GM23338 (cell line): ENCODE measurements at regions not wholly inside any gene's neighbourhood (a gene's known extent, or its start where the extent isn't known, plus 50 kb on each side); places are given as distances from the start of the nearest gene placed in this dataset.

Experiments used
- ATAC-seq: fragments of 200-7000 bp; cut with Tn5 transposase; 3 replicates; pipeline ENCODE4 v1.9.1; 2020
- DNase-seq: peaks from one replicate; pipeline ENCODE4 v3.0.0-alpha.2; 2015; ENCODE audit warnings: low spot score
- H2AFZ ChIP-seq: fragments of 200-600 bp; sonication (generic); 2 replicates; pipeline ENCODE4 v1.8.0; 2016; ENCODE audit warnings: antibody characterized with exemption, mild to moderate bottlenecking, moderate library complexity
- H3F3A ChIP-seq: fragments of 200-600 bp; sonication (generic); replicated peaks from 2 replicates; pipeline ENCODE4 v1.8.0; 2017; ENCODE audit warnings: antibody characterized with exemption, mixed run types, low read depth
- H3K27ac ChIP-seq: fragments of 200-600 bp; sonication (generic); 2 replicates; pipeline ENCODE4 v1.6.1; 2016; ENCODE audit warnings: low read depth
- H3K27me3 ChIP-seq: fragments of 200-600 bp; sonication (generic); 2 replicates; pipeline ENCODE4 v1.8.0; 2016; ENCODE audit warnings: mild to moderate bottlenecking, mixed run types, moderate library complexity; ENCODE audit not compliant: insufficient read depth
- H3K36me3 ChIP-seq: fragments of 200-600 bp; sonication (generic); 2 replicates; pipeline ENCODE4 v1.8.0; 2016; ENCODE audit warnings: mild to moderate bottlenecking; ENCODE audit not compliant: insufficient read depth
- H3K4me1 ChIP-seq: fragments of 200-600 bp; sonication (generic); 2 replicates; pipeline ENCODE4 v1.8.0; 2016; ENCODE audit warnings: mild to moderate bottlenecking, moderate library complexity; ENCODE audit not compliant: insufficient read depth
- H3K4me2 ChIP-seq: fragments of 200-600 bp; sonication (generic); 2 replicates; pipeline ENCODE4 v1.7.1; 2017; ENCODE audit warnings: mixed run types
- H3K4me3 ChIP-seq: fragments of 200-600 bp; sonication (generic); 2 replicates; pipeline ENCODE4 v1.6.1; 2016; ENCODE audit warnings: mixed run types
- H3K79me2 ChIP-seq: fragments of 200-600 bp; sonication (generic); replicated peaks from 2 replicates; pipeline ENCODE4 v1.8.0; 2017; ENCODE audit warnings: mild to moderate bottlenecking; ENCODE audit not compliant: insufficient read depth
- H3K9me2 ChIP-seq: fragments of 200-600 bp; sonication (generic); 2 replicates; pipeline ENCODE4 v1.8.0; 2017; ENCODE audit not compliant: insufficient read depth
- H4K20me1 ChIP-seq: fragments of 200-600 bp; sonication (generic); replicated peaks from 2 replicates; pipeline ENCODE4 v1.8.0; 2017; ENCODE audit warnings: mild to moderate bottlenecking; ENCODE audit not compliant: insufficient read depth
- H3K27ac Mint-ChIP-seq: 2 replicates; pipeline ENCODE4 v1.8.0; 2020; ENCODE audit warnings: inconsistent platforms, mild to moderate bottlenecking, moderate library complexity, mixed read lengths
- H3K27me3 Mint-ChIP-seq: 3 replicates; pipeline ENCODE4 v1.8.0; 2022; ENCODE audit warnings: low read depth, mild to moderate bottlenecking, moderate library complexity, mixed read lengths, inconsistent platforms; ENCODE audit not compliant: insufficient read depth, poor library complexity
- H3K36me3 Mint-ChIP-seq: 3 replicates; pipeline ENCODE4 v1.8.0; 2021; ENCODE audit warnings: low read depth, mild to moderate bottlenecking, inconsistent platforms, moderate library complexity, mixed read lengths
- H3K4me1 Mint-ChIP-seq: 3 replicates; pipeline ENCODE4 v1.8.0; 2020; ENCODE audit warnings: mild to moderate bottlenecking, inconsistent platforms, mixed read lengths
- H3K4me3 Mint-ChIP-seq: 3 replicates; pipeline ENCODE4 v1.8.0; 2021; ENCODE audit warnings: moderate library complexity, mild to moderate bottlenecking, inconsistent platforms, mixed read lengths
- H3K9me3 Mint-ChIP-seq: 3 replicates; pipeline ENCODE4 v1.8.0; 2020; ENCODE audit warnings: moderate library complexity, mild to moderate bottlenecking, inconsistent platforms, mixed read lengths
- CREB1 ChIP-seq: fragments of 250-450 bp; sonication (Bioruptor Pico); IDR thresholded peaks from 2 replicates; pipeline ENCODE4 v1.5.0; 2020; ENCODE audit warnings: low read depth, mild to moderate bottlenecking, moderate library complexity
- EZH2 ChIP-seq: fragments of 200-600 bp; sonication (generic); IDR thresholded peaks from one replicate; pipeline ENCODE4 v1.8.0; 2017; ENCODE audit warnings: antibody characterized with exemption, mild to moderate bottlenecking, low read depth; ENCODE audit not compliant: unreplicated experiment
- EZH2phosphoT487 ChIP-seq: fragments of 200-600 bp; sonication (generic); IDR thresholded peaks from one replicate; pipeline ENCODE4 v1.8.1; 2018; ENCODE audit warnings: antibody characterized with exemption; ENCODE audit not compliant: unreplicated experiment
- JUNB ChIP-seq: IDR thresholded peaks from one replicate; pipeline ENCODE4 v1.6.1; 2016; ENCODE audit warnings: antibody characterized with exemption; ENCODE audit not compliant: unreplicated experiment
- NANOG ChIP-seq: IDR thresholded peaks from 2 replicates; pipeline ENCODE4 v1.6.1; 2016; ENCODE audit warnings: antibody characterized with exemption, borderline replicate concordance
- POLR2AphosphoS5 ChIP-seq: IDR thresholded peaks from 2 replicates; pipeline ENCODE4 v1.6.1; 2016; ENCODE audit warnings: antibody characterized with exemption, low read depth
- STAT1 ChIP-seq: IDR thresholded peaks from one replicate; pipeline ENCODE4 v1.6.1; 2016; ENCODE audit warnings: antibody characterized with exemption; ENCODE audit not compliant: unreplicated experiment
- ZNF114 ChIP-seq: fragments of 250-450 bp; sonication (Bioruptor Pico); IDR thresholded peaks from 2 replicates; pipeline ENCODE4 v1.5.0; 2020; ENCODE audit warnings: mild to moderate bottlenecking, moderate library complexity
- ZNF331 ChIP-seq: fragments of 250-450 bp; sonication (Bioruptor Pico); IDR thresholded peaks from 2 replicates; pipeline ENCODE4 v1.5.0; 2020; ENCODE audit warnings: low read depth, mild to moderate bottlenecking, moderate library complexity
- TF ChIP-seq, protein P1 (sequence below): IDR thresholded peaks from 2 replicates; pipeline ENCODE4 v1.6.1; 2016; ENCODE audit warnings: antibody characterized with exemption
- TF ChIP-seq, protein P2 (sequence below), 2 experiments: fragments of 200-600 bp in 1 of 2; sonication (generic) in 1 of 2; conservative IDR thresholded peaks; 2 replicates each; pipeline versions ENCODE4 v1.5.1 to v1.6.1; 2016 to 2017; ENCODE audit warnings: antibody characterized with exemption in 2 of 2, low read depth in 2 of 2, mild to moderate bottlenecking in 2 of 2, moderate library complexity in 1 of 2
- TF ChIP-seq, protein P3 (sequence below): IDR thresholded peaks from one replicate; pipeline ENCODE4 v1.6.1; 2018; ENCODE audit warnings: antibody characterized with exemption; ENCODE audit not compliant: unreplicated experiment
- TF ChIP-seq, protein P4 (sequence below): fragments of 250-450 bp; sonication (Bioruptor Pico); IDR thresholded peaks from 2 replicates; pipeline ENCODE4 v1.5.0; 2020; ENCODE audit warnings: mild to moderate bottlenecking, moderate library complexity

DNA sequence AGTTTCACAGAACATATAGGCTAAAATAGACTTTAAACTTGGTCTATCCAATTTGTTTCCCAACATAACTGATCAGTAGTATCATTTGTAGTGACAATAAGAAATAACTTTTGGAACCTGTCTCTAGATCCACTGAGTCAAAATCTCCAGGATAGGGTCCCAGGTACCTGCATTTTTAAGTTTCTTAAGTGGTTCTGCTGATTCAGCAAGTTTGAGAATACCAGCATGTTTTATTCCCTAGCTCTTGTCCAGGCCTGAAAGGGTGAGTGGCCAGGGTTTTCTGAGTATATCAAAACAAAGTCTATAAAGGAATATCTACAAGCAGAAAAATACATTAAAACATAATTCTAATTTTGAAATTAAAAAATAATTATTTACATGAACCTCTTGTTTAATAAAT is 573.1 kb upstream of the POU3F4 start:
- no peaks in the 10 kb centered on the region for H3K27me3 Mint-ChIP-seq
- H3K4me1 Mint-ChIP-seq = no peaks in the 10 kb centered on the region
- Histone ChIP-seq H3K27ac (no peak overlapping the region), H3K79me2 (no peaks in the 10 kb centered on the region), H3K27me3 (no peaks in the 10 kb centered on the region), H3K36me3 (no peaks in the 10 kb centered on the region), H3K4me3 (no peak overlapping the region), H2AFZ (no peak overlapping the region), H4K20me1 (no peaks in the 10 kb centered on the region), H3K4me1 (no peaks in the 10 kb centered on the region), H3F3A (no peaks in the 10 kb centered on the region), H3K9me2 (no peaks in the 10 kb centered on the region), H3K4me2 (no peak overlapping the region)
- peaks cover 13% of the 10 kb centered on the region for H3K9me3 Mint-ChIP-seq
- no peak for DNase-seq
- no peak overlapping the region for H3K27ac Mint-ChIP-seq
- no peak overlapping the region for H3K4me3 Mint-ChIP-seq
- TF ChIP-seq EZH2 (no peak), JUNB (no peak), EZH2phosphoT487 (no peak), CREB1 (no peak), STAT1 (no peak), ZNF331 (CRISPR knock-in tag) (no peak), POLR2AphosphoS5 (no peak), ZNF114 (no peak), NANOG (no peak)
- TF ChIP-seq, protein P1, sequence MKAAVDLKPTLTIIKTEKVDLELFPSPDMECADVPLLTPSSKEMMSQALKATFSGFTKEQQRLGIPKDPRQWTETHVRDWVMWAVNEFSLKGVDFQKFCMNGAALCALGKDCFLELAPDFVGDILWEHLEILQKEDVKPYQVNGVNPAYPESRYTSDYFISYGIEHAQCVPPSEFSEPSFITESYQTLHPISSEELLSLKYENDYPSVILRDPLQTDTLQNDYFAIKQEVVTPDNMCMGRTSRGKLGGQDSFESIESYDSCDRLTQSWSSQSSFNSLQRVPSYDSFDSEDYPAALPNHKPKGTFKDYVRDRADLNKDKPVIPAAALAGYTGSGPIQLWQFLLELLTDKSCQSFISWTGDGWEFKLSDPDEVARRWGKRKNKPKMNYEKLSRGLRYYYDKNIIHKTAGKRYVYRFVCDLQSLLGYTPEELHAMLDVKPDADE = no peak
- TF ChIP-seq, protein P2, sequence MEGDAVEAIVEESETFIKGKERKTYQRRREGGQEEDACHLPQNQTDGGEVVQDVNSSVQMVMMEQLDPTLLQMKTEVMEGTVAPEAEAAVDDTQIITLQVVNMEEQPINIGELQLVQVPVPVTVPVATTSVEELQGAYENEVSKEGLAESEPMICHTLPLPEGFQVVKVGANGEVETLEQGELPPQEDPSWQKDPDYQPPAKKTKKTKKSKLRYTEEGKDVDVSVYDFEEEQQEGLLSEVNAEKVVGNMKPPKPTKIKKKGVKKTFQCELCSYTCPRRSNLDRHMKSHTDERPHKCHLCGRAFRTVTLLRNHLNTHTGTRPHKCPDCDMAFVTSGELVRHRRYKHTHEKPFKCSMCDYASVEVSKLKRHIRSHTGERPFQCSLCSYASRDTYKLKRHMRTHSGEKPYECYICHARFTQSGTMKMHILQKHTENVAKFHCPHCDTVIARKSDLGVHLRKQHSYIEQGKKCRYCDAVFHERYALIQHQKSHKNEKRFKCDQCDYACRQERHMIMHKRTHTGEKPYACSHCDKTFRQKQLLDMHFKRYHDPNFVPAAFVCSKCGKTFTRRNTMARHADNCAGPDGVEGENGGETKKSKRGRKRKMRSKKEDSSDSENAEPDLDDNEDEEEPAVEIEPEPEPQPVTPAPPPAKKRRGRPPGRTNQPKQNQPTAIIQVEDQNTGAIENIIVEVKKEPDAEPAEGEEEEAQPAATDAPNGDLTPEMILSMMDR (conservative IDR thresholded peaks at IDR 0.05; ENCODE audit: low read depth in 2 of 2) = no peak
- TF ChIP-seq, protein P3, sequence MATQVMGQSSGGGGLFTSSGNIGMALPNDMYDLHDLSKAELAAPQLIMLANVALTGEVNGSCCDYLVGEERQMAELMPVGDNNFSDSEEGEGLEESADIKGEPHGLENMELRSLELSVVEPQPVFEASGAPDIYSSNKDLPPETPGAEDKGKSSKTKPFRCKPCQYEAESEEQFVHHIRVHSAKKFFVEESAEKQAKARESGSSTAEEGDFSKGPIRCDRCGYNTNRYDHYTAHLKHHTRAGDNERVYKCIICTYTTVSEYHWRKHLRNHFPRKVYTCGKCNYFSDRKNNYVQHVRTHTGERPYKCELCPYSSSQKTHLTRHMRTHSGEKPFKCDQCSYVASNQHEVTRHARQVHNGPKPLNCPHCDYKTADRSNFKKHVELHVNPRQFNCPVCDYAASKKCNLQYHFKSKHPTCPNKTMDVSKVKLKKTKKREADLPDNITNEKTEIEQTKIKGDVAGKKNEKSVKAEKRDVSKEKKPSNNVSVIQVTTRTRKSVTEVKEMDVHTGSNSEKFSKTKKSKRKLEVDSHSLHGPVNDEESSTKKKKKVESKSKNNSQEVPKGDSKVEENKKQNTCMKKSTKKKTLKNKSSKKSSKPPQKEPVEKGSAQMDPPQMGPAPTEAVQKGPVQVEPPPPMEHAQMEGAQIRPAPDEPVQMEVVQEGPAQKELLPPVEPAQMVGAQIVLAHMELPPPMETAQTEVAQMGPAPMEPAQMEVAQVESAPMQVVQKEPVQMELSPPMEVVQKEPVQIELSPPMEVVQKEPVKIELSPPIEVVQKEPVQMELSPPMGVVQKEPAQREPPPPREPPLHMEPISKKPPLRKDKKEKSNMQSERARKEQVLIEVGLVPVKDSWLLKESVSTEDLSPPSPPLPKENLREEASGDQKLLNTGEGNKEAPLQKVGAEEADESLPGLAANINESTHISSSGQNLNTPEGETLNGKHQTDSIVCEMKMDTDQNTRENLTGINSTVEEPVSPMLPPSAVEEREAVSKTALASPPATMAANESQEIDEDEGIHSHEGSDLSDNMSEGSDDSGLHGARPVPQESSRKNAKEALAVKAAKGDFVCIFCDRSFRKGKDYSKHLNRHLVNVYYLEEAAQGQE = no peak
- TF ChIP-seq, protein P4, sequence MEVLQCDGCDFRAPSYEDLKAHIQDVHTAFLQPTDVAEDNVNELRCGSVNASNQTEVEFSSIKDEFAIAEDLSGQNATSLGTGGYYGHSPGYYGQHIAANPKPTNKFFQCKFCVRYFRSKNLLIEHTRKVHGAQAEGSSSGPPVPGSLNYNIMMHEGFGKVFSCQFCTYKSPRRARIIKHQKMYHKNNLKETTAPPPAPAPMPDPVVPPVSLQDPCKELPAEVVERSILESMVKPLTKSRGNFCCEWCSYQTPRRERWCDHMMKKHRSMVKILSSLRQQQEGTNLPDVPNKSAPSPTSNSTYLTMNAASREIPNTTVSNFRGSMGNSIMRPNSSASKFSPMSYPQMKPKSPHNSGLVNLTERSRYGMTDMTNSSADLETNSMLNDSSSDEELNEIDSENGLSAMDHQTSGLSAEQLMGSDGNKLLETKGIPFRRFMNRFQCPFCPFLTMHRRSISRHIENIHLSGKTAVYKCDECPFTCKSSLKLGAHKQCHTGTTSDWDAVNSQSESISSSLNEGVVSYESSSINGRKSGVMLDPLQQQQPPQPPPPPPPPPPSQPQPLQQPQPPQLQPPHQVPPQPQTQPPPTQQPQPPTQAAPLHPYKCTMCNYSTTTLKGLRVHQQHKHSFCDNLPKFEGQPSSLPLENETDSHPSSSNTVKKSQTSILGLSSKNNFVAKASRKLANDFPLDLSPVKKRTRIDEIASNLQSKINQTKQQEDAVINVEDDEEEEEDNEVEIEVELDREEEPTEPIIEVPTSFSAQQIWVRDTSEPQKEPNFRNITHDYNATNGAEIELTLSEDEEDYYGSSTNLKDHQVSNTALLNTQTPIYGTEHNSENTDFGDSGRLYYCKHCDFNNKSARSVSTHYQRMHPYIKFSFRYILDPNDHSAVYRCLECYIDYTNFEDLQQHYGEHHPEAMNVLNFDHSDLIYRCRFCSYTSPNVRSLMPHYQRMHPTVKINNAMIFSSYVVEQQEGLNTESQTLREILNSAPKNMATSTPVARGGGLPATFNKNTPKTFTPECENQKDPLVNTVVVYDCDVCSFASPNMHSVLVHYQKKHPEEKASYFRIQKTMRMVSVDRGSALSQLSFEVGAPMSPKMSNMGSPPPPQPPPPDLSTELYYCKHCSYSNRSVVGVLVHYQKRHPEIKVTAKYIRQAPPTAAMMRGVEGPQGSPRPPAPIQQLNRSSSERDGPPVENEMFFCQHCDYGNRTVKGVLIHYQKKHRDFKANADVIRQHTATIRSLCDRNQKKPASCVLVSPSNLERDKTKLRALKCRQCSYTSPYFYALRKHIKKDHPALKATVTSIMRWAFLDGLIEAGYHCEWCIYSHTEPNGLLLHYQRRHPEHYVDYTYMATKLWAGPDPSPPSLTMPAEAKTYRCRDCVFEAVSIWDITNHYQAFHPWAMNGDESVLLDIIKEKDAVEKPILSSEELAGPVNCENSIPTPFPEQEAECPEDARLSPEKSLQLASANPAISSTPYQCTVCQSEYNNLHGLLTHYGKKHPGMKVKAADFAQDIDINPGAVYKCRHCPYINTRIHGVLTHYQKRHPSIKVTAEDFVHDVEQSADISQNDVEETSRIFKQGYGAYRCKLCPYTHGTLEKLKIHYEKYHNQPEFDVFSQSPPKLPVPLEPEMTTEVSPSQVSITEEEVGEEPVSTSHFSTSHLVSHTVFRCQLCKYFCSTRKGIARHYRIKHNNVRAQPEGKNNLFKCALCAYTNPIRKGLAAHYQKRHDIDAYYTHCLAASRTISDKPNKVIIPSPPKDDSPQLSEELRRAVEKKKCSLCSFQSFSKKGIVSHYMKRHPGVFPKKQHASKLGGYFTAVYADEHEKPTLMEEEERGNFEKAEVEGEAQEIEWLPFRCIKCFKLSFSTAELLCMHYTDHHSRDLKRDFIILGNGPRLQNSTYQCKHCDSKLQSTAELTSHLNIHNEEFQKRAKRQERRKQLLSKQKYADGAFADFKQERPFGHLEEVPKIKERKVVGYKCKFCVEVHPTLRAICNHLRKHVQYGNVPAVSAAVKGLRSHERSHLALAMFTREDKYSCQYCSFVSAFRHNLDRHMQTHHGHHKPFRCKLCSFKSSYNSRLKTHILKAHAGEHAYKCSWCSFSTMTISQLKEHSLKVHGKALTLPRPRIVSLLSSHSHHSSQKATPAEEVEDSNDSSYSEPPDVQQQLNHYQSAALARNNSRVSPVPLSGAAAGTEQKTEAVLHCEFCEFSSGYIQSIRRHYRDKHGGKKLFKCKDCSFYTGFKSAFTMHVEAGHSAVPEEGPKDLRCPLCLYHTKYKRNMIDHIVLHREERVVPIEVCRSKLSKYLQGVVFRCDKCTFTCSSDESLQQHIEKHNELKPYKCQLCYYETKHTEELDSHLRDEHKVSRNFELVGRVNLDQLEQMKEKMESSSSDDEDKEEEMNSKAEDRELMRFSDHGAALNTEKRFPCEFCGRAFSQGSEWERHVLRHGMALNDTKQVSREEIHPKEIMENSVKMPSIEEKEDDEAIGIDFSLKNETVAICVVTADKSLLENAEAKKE (CRISPR knock-in tag) = no peak
- H3K36me3 Mint-ChIP-seq = no peaks in the 10 kb centered on the region
- no peak for ATAC-seq
